Adrenal gland (tissue), 5 donors: ENCODE measurements at regions not wholly inside any gene's neighbourhood (a gene's known extent, or its start where the extent isn't known, plus 50 kb on each side); places are given as distances from the start of the nearest gene placed in this dataset.

Experiments used
- POLR2A ChIP-seq, 2 donors: fragments of 450-650 bp; IDR thresholded peaks; one replicate each; pipeline ENCODE4 v1.6.1; 2017; ENCODE audit warnings: antibody characterized with exemption in 2 of 2, mild to moderate bottlenecking in 2 of 2, moderate library complexity in 1 of 2
- TF ChIP-seq, protein P1 (sequence below), 6 experiments: fragments of 450-650 bp in 4 of 6; fragments of 200-600 bp in 2 of 6; sonication (generic) in 1 of 6; IDR thresholded peaks; 1 replicate in 5 of 6; 2 replicates in 1 of 6; pipeline versions ENCODE4 v1.5.1 to v1.8.0; 2016 to 2021; ENCODE audit warnings: antibody characterized with exemption in 6 of 6, mild to moderate bottlenecking in 2 of 6, moderate library complexity in 1 of 6
- donor health status: DM: no; HTN: no; CAD: no.

DNA sequence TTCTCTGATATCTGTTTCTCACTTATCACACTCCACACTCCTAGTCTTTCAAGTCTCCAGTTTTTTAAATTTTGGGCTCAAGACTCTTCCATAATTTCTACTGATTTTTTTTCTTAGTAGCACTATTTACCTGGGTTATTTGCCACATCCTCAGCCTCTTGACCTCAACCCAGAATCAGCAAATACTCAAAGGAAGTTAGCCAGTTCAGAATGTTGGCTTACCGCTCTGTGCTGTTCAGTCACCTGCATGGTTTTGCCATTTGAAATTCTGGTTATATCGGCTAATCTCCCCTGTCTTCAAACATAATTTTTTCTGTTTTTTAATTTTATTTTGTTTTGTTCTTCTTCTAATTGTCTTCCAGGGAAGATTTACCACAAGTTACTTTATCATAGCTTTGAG is 412.6 kb downstream of the PTH2R start:
- TF ChIP-seq, protein P1, sequence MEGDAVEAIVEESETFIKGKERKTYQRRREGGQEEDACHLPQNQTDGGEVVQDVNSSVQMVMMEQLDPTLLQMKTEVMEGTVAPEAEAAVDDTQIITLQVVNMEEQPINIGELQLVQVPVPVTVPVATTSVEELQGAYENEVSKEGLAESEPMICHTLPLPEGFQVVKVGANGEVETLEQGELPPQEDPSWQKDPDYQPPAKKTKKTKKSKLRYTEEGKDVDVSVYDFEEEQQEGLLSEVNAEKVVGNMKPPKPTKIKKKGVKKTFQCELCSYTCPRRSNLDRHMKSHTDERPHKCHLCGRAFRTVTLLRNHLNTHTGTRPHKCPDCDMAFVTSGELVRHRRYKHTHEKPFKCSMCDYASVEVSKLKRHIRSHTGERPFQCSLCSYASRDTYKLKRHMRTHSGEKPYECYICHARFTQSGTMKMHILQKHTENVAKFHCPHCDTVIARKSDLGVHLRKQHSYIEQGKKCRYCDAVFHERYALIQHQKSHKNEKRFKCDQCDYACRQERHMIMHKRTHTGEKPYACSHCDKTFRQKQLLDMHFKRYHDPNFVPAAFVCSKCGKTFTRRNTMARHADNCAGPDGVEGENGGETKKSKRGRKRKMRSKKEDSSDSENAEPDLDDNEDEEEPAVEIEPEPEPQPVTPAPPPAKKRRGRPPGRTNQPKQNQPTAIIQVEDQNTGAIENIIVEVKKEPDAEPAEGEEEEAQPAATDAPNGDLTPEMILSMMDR (IDR thresholded peaks at IDR 0.05): no peak
- TF ChIP-seq POLR2A (IDR thresholded peaks at IDR 0.05): no peak
